OCI-LY3 (cell line): ENCODE measurements at regions not wholly inside any gene's neighbourhood (a gene's known extent, or its start where the extent isn't known, plus 50 kb on each side); places are given as distances from the start of the nearest gene placed in this dataset.

Experiments
- EZH2phosphoT487 ChIP-seq: fragments of 200-600 bp; shearing (Covaris generic); IDR thresholded peaks from 2 replicates; pipeline ENCODE4 v1.6.1; 2018; ENCODE audit warnings: antibody characterized with exemption, mixed run types, low read depth
- TF ChIP-seq, protein P1 (sequence below): fragments of 200-600, 300-600 bp; sonication (generic); IDR thresholded peaks from 2 replicates; pipeline ENCODE4 v1.5.1; 2014; ENCODE audit warnings: antibody characterized with exemption, low read length, low read depth

DNA sequence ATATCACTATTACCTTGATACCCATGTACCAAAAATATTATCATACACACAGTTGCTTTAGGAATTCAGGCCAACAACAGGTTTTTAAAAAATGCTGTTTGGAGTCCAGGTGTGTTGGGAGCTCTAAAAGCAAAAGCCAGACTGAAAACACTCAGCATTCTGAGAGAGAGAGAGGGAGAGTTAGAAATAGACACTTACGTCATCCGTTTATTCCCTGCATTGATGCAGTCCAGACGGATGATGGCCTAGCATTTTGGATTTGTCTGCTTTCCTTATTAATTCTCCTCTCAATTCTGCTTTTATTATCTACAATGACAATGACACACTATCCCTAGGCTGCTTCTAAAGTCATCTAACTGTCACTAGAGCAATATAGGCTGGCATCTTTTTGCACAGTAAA lies 358.3 kb upstream of the BOD1L1 start:
- TF ChIP-seq, protein P1, sequence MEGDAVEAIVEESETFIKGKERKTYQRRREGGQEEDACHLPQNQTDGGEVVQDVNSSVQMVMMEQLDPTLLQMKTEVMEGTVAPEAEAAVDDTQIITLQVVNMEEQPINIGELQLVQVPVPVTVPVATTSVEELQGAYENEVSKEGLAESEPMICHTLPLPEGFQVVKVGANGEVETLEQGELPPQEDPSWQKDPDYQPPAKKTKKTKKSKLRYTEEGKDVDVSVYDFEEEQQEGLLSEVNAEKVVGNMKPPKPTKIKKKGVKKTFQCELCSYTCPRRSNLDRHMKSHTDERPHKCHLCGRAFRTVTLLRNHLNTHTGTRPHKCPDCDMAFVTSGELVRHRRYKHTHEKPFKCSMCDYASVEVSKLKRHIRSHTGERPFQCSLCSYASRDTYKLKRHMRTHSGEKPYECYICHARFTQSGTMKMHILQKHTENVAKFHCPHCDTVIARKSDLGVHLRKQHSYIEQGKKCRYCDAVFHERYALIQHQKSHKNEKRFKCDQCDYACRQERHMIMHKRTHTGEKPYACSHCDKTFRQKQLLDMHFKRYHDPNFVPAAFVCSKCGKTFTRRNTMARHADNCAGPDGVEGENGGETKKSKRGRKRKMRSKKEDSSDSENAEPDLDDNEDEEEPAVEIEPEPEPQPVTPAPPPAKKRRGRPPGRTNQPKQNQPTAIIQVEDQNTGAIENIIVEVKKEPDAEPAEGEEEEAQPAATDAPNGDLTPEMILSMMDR = no peak
- no peak for TF ChIP-seq EZH2phosphoT487
